ENCODE measurements at regions not wholly inside any gene's neighbourhood (a gene's known extent, or its start where the extent isn't known, plus 50 kb on each side); places are given as distances from the start of the nearest gene placed in this dataset.

DNA sequence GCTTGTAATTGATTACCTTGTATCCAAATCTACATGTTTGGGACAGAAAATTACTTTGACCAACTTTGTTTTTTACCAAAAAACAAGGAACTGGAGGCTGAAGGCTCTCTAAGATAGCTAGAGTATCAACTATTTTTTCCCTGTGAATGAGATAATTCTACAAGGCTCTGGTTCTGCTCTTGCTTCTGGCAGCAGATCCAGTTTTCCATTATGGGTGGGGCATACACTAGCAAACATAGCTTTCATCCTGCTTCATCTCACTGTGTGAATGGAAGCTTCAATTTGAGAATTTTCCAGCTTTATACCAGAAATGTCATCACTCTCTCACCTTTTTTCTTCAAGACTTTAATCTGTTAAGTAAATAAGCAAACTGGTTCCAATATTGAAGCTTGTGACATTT is 249.7 kb downstream of the RPRM start:
- TF ChIP-seq, protein P1, sequence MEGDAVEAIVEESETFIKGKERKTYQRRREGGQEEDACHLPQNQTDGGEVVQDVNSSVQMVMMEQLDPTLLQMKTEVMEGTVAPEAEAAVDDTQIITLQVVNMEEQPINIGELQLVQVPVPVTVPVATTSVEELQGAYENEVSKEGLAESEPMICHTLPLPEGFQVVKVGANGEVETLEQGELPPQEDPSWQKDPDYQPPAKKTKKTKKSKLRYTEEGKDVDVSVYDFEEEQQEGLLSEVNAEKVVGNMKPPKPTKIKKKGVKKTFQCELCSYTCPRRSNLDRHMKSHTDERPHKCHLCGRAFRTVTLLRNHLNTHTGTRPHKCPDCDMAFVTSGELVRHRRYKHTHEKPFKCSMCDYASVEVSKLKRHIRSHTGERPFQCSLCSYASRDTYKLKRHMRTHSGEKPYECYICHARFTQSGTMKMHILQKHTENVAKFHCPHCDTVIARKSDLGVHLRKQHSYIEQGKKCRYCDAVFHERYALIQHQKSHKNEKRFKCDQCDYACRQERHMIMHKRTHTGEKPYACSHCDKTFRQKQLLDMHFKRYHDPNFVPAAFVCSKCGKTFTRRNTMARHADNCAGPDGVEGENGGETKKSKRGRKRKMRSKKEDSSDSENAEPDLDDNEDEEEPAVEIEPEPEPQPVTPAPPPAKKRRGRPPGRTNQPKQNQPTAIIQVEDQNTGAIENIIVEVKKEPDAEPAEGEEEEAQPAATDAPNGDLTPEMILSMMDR (IDR thresholded peaks at IDR 0.05) = no peak
- H3K36me3 ChIP-seq (ENCODE audit: control insufficient read depth, insufficient read depth, low read length) = no peaks in the 10 kb centered on the region
- H3K79me2 ChIP-seq = no peaks in the 10 kb centered on the region
- no peak overlapping the region for H3K4me3 ChIP-seq (ENCODE audit: low read depth, low read length)
- no peaks in the 10 kb centered on the region for H3K9me3 ChIP-seq (ENCODE audit: control insufficient read depth, low read length)
- H3K4me1 ChIP-seq = no peaks in the 10 kb centered on the region
- no peak overlapping the region for H3K27ac ChIP-seq
- H3K4me2 ChIP-seq (ENCODE audit: low read length) = no peak overlapping the region
- no peaks in the 10 kb centered on the region for H3K27me3 ChIP-seq (ENCODE audit: control insufficient read depth, insufficient read depth, low read length)
- H3K9ac ChIP-seq = no peak overlapping the region
- no peak overlapping the region for H2AFZ ChIP-seq

DNA sequence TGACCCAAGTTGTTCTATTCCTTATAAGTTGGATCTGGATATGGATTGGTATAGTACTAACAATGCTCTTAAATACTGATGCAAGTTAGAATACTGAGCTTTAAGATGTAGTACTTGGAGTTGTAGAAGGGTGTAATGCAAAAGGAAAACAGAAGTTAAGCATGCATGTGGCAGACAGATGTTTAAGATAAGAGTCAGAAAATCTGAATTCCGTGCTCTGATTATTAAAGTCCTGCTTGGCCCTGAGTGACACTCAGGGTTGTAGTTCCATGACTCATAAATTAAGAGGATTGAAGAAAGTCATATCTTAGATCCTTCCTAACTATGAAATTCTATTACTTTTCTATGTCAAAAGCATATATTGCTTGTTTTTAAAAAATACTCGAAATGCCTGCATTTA is 250.6 kb downstream of the RPRM start:
- Histone ChIP-seq H2AFZ (no peak overlapping the region), H3K79me2 (no peaks in the 10 kb centered on the region), H3K9ac (no peak overlapping the region), H3K27ac (no peak overlapping the region), H3K4me1 (no peaks in the 10 kb centered on the region), H3K27me3 (ENCODE audit: control insufficient read depth, insufficient read depth, low read length) (no peaks in the 10 kb centered on the region), H3K4me2 (ENCODE audit: low read length) (no peak overlapping the region), H3K4me3 (ENCODE audit: low read depth, low read length) (no peak overlapping the region), H3K9me3 (ENCODE audit: control insufficient read depth, low read length) (no peaks in the 10 kb centered on the region), H3K36me3 (ENCODE audit: control insufficient read depth, insufficient read depth, low read length) (no peaks in the 10 kb centered on the region)
- TF ChIP-seq, protein P1 (IDR thresholded peaks at IDR 0.05) = no peak

DNA sequence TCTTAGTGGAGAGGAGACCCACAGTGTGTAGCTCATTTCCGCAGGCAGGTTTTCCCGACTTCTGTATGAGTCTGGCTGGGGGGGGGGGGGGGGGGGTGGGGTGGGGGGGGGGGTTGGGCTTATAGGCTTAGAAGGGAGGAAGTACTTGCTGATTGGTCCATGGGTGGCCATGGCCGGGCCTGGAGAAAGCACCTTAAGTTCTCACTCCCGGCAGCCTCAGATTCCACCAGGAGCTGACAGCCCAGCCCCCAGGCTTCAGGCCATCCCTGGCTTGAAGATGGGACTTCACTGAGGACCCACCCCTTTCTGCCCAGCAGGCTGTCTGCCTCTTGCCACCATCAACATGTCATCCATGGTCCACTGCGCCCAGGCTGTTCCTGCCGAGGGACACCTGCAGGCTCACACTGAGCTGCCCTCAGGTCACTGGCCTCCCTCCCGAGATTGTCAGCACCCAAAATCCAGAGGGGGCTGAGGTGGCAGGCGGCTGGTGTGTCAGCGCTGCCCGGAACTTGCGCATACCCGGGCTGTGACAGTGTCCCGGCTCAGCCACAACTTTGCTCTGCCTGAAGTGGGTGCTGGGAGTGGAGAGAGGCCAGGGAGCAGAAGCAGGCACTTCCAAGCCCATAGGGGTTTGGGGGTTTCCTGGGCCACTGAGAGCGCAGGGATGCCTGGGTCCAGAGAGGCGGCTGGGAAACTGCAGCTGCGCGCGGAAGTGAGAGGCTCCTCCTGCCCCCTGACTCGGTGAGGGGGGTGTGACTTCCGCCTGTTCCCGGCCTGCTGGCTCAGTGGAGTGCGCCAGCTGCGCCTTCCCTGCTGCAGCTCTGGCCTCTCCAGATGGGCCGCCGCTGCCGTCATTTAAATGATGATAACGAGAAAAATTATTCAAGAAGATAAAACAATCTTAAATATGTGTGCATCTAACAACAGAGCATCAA is 256.1 kb downstream of the RPRM start:
- TF ChIP-seq, protein P1 (IDR thresholded peaks at IDR 0.05) = no peak
- no peak overlapping the region for H3K9ac ChIP-seq
- H3K4me2 ChIP-seq (ENCODE audit: low read length) = no peak overlapping the region
- no peaks in the 10 kb centered on the region for H3K9me3 ChIP-seq (ENCODE audit: control insufficient read depth, low read length)
- H3K27me3 ChIP-seq (ENCODE audit: control insufficient read depth, insufficient read depth, low read length) = no peaks in the 10 kb centered on the region
- H3K4me1 ChIP-seq = no peaks in the 10 kb centered on the region
- no peaks in the 10 kb centered on the region for H3K79me2 ChIP-seq
- no peak overlapping the region for H3K4me3 ChIP-seq (ENCODE audit: low read depth, low read length)
- H3K36me3 ChIP-seq (ENCODE audit: control insufficient read depth, insufficient read depth, low read length) = no peaks in the 10 kb centered on the region
- no peak overlapping the region for H3K27ac ChIP-seq
- no peak overlapping the region for H2AFZ ChIP-seq

DNA sequence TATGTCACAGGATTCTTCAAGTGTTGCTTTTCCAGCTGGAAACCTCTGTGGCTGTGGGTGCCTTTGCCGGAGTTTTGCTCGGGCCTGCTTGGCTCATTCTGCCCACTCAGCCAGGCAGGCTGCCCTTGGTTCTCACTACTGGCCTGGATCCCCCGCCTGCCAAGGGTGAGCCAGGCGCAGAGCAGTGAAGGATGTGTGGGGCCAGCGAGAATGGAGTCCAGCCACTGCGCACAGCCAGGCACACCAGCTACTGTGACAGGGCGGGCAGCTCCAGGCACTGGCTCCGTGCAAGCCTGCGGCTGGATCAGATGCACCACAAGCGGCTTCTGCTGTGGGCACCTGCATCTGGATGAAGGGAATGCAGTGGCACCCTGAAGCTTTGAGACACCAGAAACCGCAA is 257.1 kb downstream of the RPRM start:
- TF ChIP-seq, protein P1 (IDR thresholded peaks at IDR 0.05) = no peak
- Histone ChIP-seq H2AFZ (no peak overlapping the region), H3K27ac (no peak overlapping the region), H3K9me3 (ENCODE audit: control insufficient read depth, low read length) (no peaks in the 10 kb centered on the region), H3K4me2 (ENCODE audit: low read length) (no peak overlapping the region), H3K9ac (no peak overlapping the region), H3K36me3 (ENCODE audit: control insufficient read depth, insufficient read depth, low read length) (no peaks in the 10 kb centered on the region), H3K27me3 (ENCODE audit: control insufficient read depth, insufficient read depth, low read length) (no peaks in the 10 kb centered on the region), H3K4me3 (ENCODE audit: low read depth, low read length) (no peak overlapping the region), H3K4me1 (no peaks in the 10 kb centered on the region), H3K79me2 (no peaks in the 10 kb centered on the region)

DNA sequence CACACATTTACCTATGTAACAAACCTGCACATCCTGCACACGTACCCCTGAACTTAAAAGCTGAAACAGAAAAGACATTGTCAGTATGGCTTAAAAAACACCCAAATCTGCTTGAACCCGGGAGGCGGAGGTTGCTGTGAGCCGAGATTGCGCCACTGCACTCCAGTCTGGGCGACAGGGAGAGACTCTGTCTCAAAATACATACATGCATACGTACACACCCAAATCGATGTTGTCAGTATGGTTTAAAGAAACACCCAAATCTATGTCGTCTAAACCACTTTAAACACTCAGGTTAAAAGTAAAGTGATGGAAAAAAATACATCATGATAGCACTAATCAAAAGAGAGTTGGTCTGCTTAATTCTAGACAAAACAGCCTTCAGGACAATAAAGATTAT is 257.5 kb downstream of the RPRM start:
- Histone ChIP-seq H3K4me2 (ENCODE audit: low read length) (no peak overlapping the region), H3K9ac (no peak overlapping the region), H3K79me2 (no peaks in the 10 kb centered on the region), H3K4me1 (no peaks in the 10 kb centered on the region), H2AFZ (no peak overlapping the region), H3K4me3 (ENCODE audit: low read depth, low read length) (no peak overlapping the region), H3K9me3 (ENCODE audit: control insufficient read depth, low read length) (no peaks in the 10 kb centered on the region), H3K36me3 (ENCODE audit: control insufficient read depth, insufficient read depth, low read length) (no peaks in the 10 kb centered on the region), H3K27ac (no peak overlapping the region), H3K27me3 (ENCODE audit: control insufficient read depth, insufficient read depth, low read length) (no peaks in the 10 kb centered on the region)
- TF ChIP-seq, protein P1 (IDR thresholded peaks at IDR 0.05) = no peak

Data from parathyroid adenoma (tissue), 2 donors.